Amniotic stem cell (primary cell): ENCODE measurements at regions not wholly inside any gene's neighbourhood (a gene's known extent, or its start where the extent isn't known, plus 50 kb on each side); places are given as distances from the start of the nearest gene placed in this dataset.

Source experiments
- DNase-seq: peaks from one replicate; lab custom pipeline; 2025; lab: John Stamatoyannopoulos, UW

GRCh38 chr2:226378753-226379705, 420.6 kb downstream of the IRS1 start:
- DNase-seq, result no peak

GRCh38 chr2:226376516-226377180, 423.0 kb downstream of the IRS1 start:
- no peak for DNase-seq

- no peak for DNase-seq
Measured at GRCh38 chr2:226366920-226367319, 432.7 kb downstream of the IRS1 start.

GRCh38 chr2:226364217-226364616, 435.4 kb downstream of the IRS1 start:
- no peak for DNase-seq

GRCh38 chr2:226362980-226363379, 436.6 kb downstream of the IRS1 start:
- no peak for DNase-seq

- no peak for DNase-seq
Measured at GRCh38 chr2:226360658-226361057, 439.0 kb downstream of the IRS1 start.

GRCh38 chr2:226358688-226359087, 440.9 kb downstream of the IRS1 start:
- no peak for DNase-seq

- DNase-seq, result no peak
Measured at GRCh38 chr2:226357816-226358215, 441.8 kb downstream of the IRS1 start.

GRCh38 chr2:226355600-226355999, 444.0 kb downstream of the IRS1 start:
- no peak for DNase-seq

GRCh38 chr2:226354434-226354833, 445.2 kb downstream of the IRS1 start:
- no peak for DNase-seq

- DNase-seq, result no peak
Measured at GRCh38 chr2:226352941-226353560, 446.6 kb downstream of the IRS1 start.

- DNase-seq, result no peak
Measured at GRCh38 chr2:226351711-226352110, 447.9 kb downstream of the IRS1 start.

GRCh38 chr2:226339616-226340015, 460.0 kb downstream of the IRS1 start:
- DNase-seq, result no peak

- DNase-seq, result no peak
Measured at GRCh38 chr2:226338825-226339224, 460.8 kb downstream of the IRS1 start.

- DNase-seq, result no peak
Measured at GRCh38 chr2:226337941-226338600, 461.5 kb downstream of the IRS1 start.

- no peak for DNase-seq
Measured at GRCh38 chr2:226336283-226336682, 463.3 kb downstream of the IRS1 start.

GRCh38 chr2:226334981-226335720, 464.5 kb downstream of the IRS1 start:
- DNase-seq, result no peak

- no peak for DNase-seq
Measured at GRCh38 chr2:226333388-226333787, 466.2 kb downstream of the IRS1 start.

- no peak for DNase-seq
Measured at GRCh38 chr2:226330206-226330605, 469.4 kb downstream of the IRS1 start.

- no peak for DNase-seq
Measured at GRCh38 chr2:226329180-226329579, 470.4 kb downstream of the IRS1 start.

GRCh38 chr2:226327830-226328229, 471.8 kb downstream of the IRS1 start:
- DNase-seq, result no peak

- DNase-seq, result no peak
Measured at GRCh38 chr2:226325526-226325925, 474.1 kb downstream of the IRS1 start.
